SK-N-SH treated with all-trans-retinoic acid at 6 μM for 48 hours (cell line): ENCODE measurements at regions not wholly inside any gene's neighbourhood (a gene's known extent, or its start where the extent isn't known, plus 50 kb on each side); places are given as distances from the start of the nearest gene placed in this dataset.

ENCODE experiments used
- CREB5 ChIP-seq: fragments of 250-450 bp; sonication (Bioruptor Pico); IDR thresholded peaks from 2 replicates; pipeline ENCODE4 v1.5.1; 2020; ENCODE audit warnings: low read depth, mild to moderate bottlenecking, moderate library complexity
- CSDC2 ChIP-seq: fragments of 250-450 bp; sonication (Bioruptor Pico); IDR thresholded peaks from 2 replicates; pipeline ENCODE4 v1.5.0; 2020; ENCODE audit warnings: mild to moderate bottlenecking, moderate library complexity
- ESRRG ChIP-seq: fragments of 250-450 bp; sonication (Bioruptor Pico); IDR thresholded peaks from 2 replicates; pipeline ENCODE4 v1.6.1; 2021; ENCODE audit warnings: mild to moderate bottlenecking
- GLIS3 ChIP-seq: fragments of 250-450 bp; sonication (Bioruptor Pico); IDR thresholded peaks from 2 replicates; pipeline ENCODE4 v1.5.0; 2020; ENCODE audit warnings: mild to moderate bottlenecking, moderate library complexity
- PATZ1 ChIP-seq: fragments of 250-450 bp; sonication (Bioruptor Pico); IDR thresholded peaks from 2 replicates; pipeline ENCODE4 v1.8.0; 2020; ENCODE audit warnings: mild to moderate bottlenecking, moderate library complexity, borderline replicate concordance
- POU6F1 ChIP-seq: fragments of 250-450 bp; sonication (Bioruptor Pico); IDR thresholded peaks from 2 replicates; pipeline ENCODE4 v1.8.0; 2021; ENCODE audit warnings: low read depth, mild to moderate bottlenecking, moderate library complexity, borderline replicate concordance
- RARB ChIP-seq: fragments of 250-450 bp; sonication (Bioruptor Pico); IDR thresholded peaks from 2 replicates; pipeline ENCODE4 v1.8.0; 2021; ENCODE audit warnings: mild to moderate bottlenecking, moderate library complexity
- SNAI2 ChIP-seq: fragments of 250-450 bp; sonication (Bioruptor Pico); IDR thresholded peaks from 2 replicates; pipeline ENCODE4 v1.5.0; 2020; ENCODE audit warnings: mild to moderate bottlenecking, moderate library complexity
- TOX ChIP-seq: fragments of 250-450 bp; sonication (Bioruptor Pico); IDR thresholded peaks from 2 replicates; pipeline ENCODE4 v1.8.0; 2021; ENCODE audit warnings: mild to moderate bottlenecking, moderate library complexity, borderline replicate concordance
- ZFP3 ChIP-seq: fragments of 250-450 bp; sonication (Bioruptor Pico); IDR thresholded peaks from 2 replicates; pipeline ENCODE4 v1.5.0; 2020; ENCODE audit warnings: mild to moderate bottlenecking, moderate library complexity
- ZFP30 ChIP-seq: fragments of 450-650 bp; formaldehyde crosslinking; IDR thresholded peaks from 2 replicates; pipeline ENCODE4 v1.5.0; 2022; ENCODE audit warnings: mild to moderate bottlenecking, moderate library complexity
- ZNF565 ChIP-seq: fragments of 450-650 bp; formaldehyde crosslinking; conservative IDR thresholded peaks from 2 replicates; pipeline ENCODE4 v1.5.0; 2020; ENCODE audit warnings: low read depth, mild to moderate bottlenecking, moderate library complexity
- ZNF8 ChIP-seq: fragments of 450-650 bp; formaldehyde crosslinking; IDR thresholded peaks from 2 replicates; pipeline ENCODE4 v1.5.0; 2020; ENCODE audit warnings: mild to moderate bottlenecking, moderate library complexity

- TF ChIP-seq ZNF8 (CRISPR knock-in tag) (no peak), CREB5 (no peak), ZFP3 (no peak), ZNF565 (CRISPR knock-in tag) (no peak), TOX (CRISPR knock-in tag) (no peak), ZFP30 (CRISPR knock-in tag) (no peak), CSDC2 (no peak), RARB (CRISPR knock-in tag) (no peak), POU6F1 (no peak), SNAI2 (CRISPR knock-in tag) (no peak), PATZ1 (CRISPR knock-in tag) (no peak), ESRRG (no peak), GLIS3 (CRISPR knock-in tag) (no peak)
These were observed 165.4 kb upstream of the RNF32 start for GRCh38 chr7:156475179-156475578.
